Left ventricle myocardium inferior (tissue), 1 donor: ENCODE measurements at regions not wholly inside any gene's neighbourhood (a gene's known extent, or its start where the extent isn't known, plus 50 kb on each side); places are given as distances from the start of the nearest gene placed in this dataset.

Source experiments
- DNase-seq: peaks from one replicate; pipeline ENCODE4 v3.0.0-alpha.2; 2020
- H3K27ac ChIP-seq: fragments of 200-600 bp; replicated peaks from 2 replicates; pipeline ENCODE4 v1.8.0; 2021
- H3K27me3 ChIP-seq: fragments of 200-600 bp; 2 replicates; pipeline ENCODE4 v1.8.0; 2021; ENCODE audit warnings: low read depth
- H3K36me3 ChIP-seq: fragments of 200-600 bp; 2 replicates; pipeline ENCODE4 v1.8.0; 2021
- H3K4me1 ChIP-seq: fragments of 200-600 bp; 2 replicates; pipeline ENCODE4 v1.8.0; 2021
- H3K4me3 ChIP-seq: fragments of 200-600 bp; 2 replicates; pipeline ENCODE4 v1.8.0; 2021; ENCODE audit warnings: mild to moderate bottlenecking, moderate library complexity
- H3K9me3 ChIP-seq: fragments of 200-600 bp; replicated peaks from 2 replicates; pipeline ENCODE4 v1.8.0; 2021
- CTCF ChIP-seq: fragments of 200-600 bp; IDR thresholded peaks from 2 replicates; pipeline ENCODE4 v1.8.0; 2021; ENCODE audit warnings: antibody characterized with exemption, mild to moderate bottlenecking, borderline replicate concordance
- intact Hi-C: fragments of 100-400 bp; cut with micrococcal nuclease; formaldehyde crosslinking; loops from one replicate; pipeline ENCODE4 v1.11.0; 2022
- donor health status: DM: no; HTN: yes; CAD: no; lungs with severe emphysema.

GRCh38 chr14:50049093-50049492 lies 67.3 kb downstream of the VCPKMT start:
- no peak overlapping the region for H3K27ac ChIP-seq
- H3K36me3 ChIP-seq, result no peaks in the 10 kb centered on the region
- peaks cover 7% of the 10 kb centered on the region for H3K9me3 ChIP-seq
- no peak overlapping the region for H3K4me3 ChIP-seq
- TF ChIP-seq CTCF, result no peak
- peaks cover 32% of the 10 kb centered on the region for H3K4me1 ChIP-seq
- H3K27me3 ChIP-seq, result no peaks in the 10 kb centered on the region
- intact Hi-C loops, result no loop called here
- no peak for DNase-seq

DNA sequence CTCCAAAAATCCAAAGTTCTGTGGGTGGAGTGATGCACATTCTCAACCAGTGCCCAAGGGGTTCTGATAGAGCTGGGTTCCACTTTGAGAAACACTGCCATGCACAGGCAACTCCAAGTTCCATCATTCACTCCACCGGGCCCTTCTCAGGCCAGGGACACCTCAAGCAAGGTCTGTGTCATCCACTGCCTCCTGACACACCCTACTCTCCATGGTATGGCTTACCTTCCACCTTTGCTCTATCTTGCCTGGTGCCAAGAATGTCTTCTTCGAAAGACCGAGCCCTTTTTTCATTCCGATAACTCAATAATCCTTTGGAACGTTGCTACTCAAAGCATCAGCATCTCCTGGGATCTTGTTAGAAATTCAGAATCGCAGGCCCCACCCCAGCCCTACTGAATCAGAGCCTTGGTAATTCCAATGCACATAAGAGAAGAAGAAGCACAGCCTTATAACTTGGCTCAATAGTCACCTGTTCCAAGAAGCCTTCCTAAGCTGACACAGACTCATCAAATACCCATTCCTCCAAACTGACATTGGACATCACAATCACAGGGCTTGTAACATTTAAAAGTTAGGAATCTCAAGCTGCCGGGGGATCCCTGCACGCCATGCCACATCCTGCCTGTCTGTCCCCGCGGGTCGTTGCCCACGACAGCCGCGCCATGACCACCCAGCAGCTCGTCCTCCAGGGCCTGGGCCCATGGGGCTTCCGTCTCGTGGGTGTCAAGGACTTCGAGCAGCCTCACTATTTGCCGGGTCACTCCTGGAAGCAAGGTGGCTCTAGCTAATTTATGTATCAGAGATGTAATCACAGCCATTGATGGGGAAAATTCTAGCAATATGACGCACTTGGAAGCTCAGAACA lies 66.4 kb downstream of the VCPKMT start:
- no peaks in the 10 kb centered on the region for H3K27me3 ChIP-seq
- peaks cover 7% of the 10 kb centered on the region for H3K9me3 ChIP-seq
- TF ChIP-seq CTCF, result no peak
- intact Hi-C loops, result no loop called here
- no peak for DNase-seq
- H3K4me3 ChIP-seq, result no peak overlapping the region
- no peaks in the 10 kb centered on the region for H3K36me3 ChIP-seq
- H3K4me1 ChIP-seq, result peaks cover 24% of the 10 kb centered on the region
- H3K27ac ChIP-seq, result no peak overlapping the region

DNA sequence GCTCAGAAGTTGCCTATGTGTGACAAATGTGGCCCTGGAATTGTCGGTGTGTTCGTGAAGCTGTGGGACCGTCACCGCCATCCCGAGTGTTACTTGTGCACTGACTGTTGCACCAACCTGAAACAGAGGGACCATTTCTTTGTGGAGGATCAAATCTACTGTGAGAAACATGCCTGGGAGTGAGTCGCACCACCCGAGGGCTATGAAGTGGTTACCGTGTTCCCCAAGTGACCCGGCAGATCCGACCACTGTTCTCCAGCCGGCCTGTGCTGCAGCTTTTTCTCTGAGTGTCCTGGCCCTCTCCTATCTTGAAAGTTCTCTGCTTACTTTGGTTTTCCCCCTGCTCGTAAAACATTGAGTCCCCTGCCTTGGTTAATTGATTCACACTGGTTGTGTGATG lies 65.3 kb downstream of the VCPKMT start:
- Histone ChIP-seq H3K36me3 (no peaks in the 10 kb centered on the region), H3K27me3 (no peaks in the 10 kb centered on the region), H3K4me1 (peaks cover 23% of the 10 kb centered on the region), H3K27ac (no peak overlapping the region), H3K4me3 (no peak overlapping the region), H3K9me3 (peaks cover 2% of the 10 kb centered on the region)
- no peak for TF ChIP-seq CTCF
- intact Hi-C loops, result no loop called here
- no peak for DNase-seq

- H3K4me3 ChIP-seq, result no peak overlapping the region
- H3K27ac ChIP-seq, result no peak overlapping the region
- H3K36me3 ChIP-seq, result no peaks in the 10 kb centered on the region
- peaks cover 27% of the 10 kb centered on the region for H3K4me1 ChIP-seq
- DNase-seq, result no peak
- H3K27me3 ChIP-seq, result no peaks in the 10 kb centered on the region
- TF ChIP-seq CTCF, result no peak
- no peaks in the 10 kb centered on the region for H3K9me3 ChIP-seq
- intact Hi-C loops, result no loop called here
Observed at GRCh38 chr14:50051706-50052105, 64.7 kb downstream of the VCPKMT start.

DNA sequence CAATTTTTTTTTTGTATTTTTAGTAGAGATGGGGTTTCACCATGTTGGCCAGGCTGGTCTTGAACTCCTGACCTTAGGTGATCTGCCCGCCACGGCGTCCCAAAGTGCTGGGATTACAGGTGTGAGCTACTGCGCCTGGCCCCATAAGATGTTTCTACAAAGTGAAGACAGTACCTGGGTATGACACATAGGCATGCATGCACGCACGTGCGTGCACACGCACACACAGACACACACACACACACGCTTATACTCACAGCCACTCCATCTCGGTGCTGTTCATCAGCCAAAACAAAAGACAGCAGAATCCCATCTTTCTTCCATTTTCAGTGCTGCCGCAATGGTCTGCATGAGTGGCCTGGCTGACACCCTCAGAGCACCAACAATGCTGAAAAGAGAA lies 63.9 kb downstream of the VCPKMT start:
- intact Hi-C loops, result no loop called here
- no peaks in the 10 kb centered on the region for H3K9me3 ChIP-seq
- DNase-seq, result no peak

More for the DNA sequence above, 63.9 kb downstream of the VCPKMT start:
- H3K36me3 ChIP-seq, result no peaks in the 10 kb centered on the region
- no peak for TF ChIP-seq CTCF
- no peak overlapping the region for H3K4me3 ChIP-seq
- H3K27ac ChIP-seq, result no peak overlapping the region
- H3K4me1 ChIP-seq, result peaks cover 28% of the 10 kb centered on the region
- no peaks in the 10 kb centered on the region for H3K27me3 ChIP-seq
